Activated B cell treated with CpG ODN at 0.5 μM for 24 hours (primary cell): ENCODE measurements at regions not wholly inside any gene's neighbourhood (a gene's known extent, or its start where the extent isn't known, plus 50 kb on each side); places are given as distances from the start of the nearest gene placed in this dataset.

Source experiments
- ATAC-seq: fragments of 200-7000 bp; cut with Tn5 transposase; one replicate; pipeline ENCODE4 v1.10.0; 2021; ENCODE audit warnings: low read depth, mild to moderate bottlenecking, moderate library complexity
- CTCF ChIA-PET: fragments of 350-600 bp; sonication (Branson Sonifier 250); formaldehyde crosslinking; loops from one replicate; lab custom pipeline; 2021; ENCODE audit warnings: antibody characterized with exemption; lab: Charles Lee
- POLR2A ChIA-PET: fragments of 350-600 bp; sonication (Branson Sonifier 250); formaldehyde crosslinking; loops from one replicate; lab custom pipeline; 2021; ENCODE audit warnings: antibody characterized with exemption; lab: Charles Lee
- DNase-seq: peaks from one replicate; pipeline ENCODE4 v3.0.0; 2022
- H3K27ac Mint-ChIP-seq: one replicate; pipeline ENCODE4 v1.8.0; 2020; ENCODE audit warnings: mixed read lengths
- H3K27me3 Mint-ChIP-seq: one replicate; pipeline ENCODE4 v1.8.0; 2021; ENCODE audit warnings: mixed read lengths
- H3K36me3 Mint-ChIP-seq: one replicate; pipeline ENCODE4 v1.8.0; 2021; ENCODE audit warnings: low read depth, mixed read lengths
- H3K4me1 Mint-ChIP-seq: one replicate; pipeline ENCODE4 v1.8.0; 2021; ENCODE audit warnings: mixed read lengths
- H3K4me3 Mint-ChIP-seq: one replicate; pipeline ENCODE4 v1.8.0; 2020; ENCODE audit warnings: mild to moderate bottlenecking, mixed read lengths
- H3K9me3 Mint-ChIP-seq: one replicate; pipeline ENCODE4 v1.8.0; 2020; ENCODE audit warnings: mixed read lengths
- CTCF ChIP-seq: fragments of 200-600 bp; IDR thresholded peaks from one replicate; pipeline ENCODE4 v1.8.0; 2022; ENCODE audit warnings: antibody characterized with exemption, mild to moderate bottlenecking
- intact Hi-C: fragments of 100-400 bp; cut with micrococcal nuclease; formaldehyde crosslinking; loops from one replicate; pipeline ENCODE4 v1.15.1; 2024

DNA sequence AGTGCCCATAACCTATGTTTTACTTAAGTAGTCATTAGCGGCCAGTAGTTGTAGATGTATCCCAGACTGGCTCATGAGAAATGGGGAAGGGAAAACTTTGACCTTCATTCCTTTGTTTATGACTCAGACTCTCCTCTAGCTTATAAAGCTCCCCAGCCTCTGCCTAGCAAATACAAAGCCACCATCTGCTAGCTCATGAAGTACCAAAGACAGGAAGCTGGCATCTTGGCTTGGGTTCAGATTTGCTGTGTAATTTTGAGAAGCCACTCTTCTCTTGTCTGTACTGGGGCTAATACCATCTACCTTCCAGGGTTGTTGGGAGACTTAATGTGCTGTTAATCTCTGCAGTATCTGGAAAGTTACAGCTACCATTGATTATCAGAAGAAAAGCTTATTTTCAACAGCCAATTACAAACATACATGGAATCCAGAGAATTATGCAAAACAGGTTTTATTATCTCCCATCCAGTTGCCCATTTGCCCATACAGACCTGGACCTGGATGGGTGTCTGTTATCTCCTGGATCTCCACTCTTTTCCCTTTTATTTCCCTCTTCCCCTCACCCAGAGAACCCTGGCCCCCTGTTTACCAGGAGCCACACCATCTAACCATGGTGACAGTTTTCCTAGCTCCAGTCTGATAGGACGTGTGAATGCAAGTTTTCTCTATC is 153.8 kb downstream of the SEMA6D start:
- Mint-ChIP-seq H3K36me3 (no peaks in the 10 kb centered on the region), H3K27ac (no peak overlapping the region), H3K4me3 (no peak overlapping the region), H3K4me1 (no peaks in the 10 kb centered on the region), H3K9me3 (no peaks in the 10 kb centered on the region), H3K27me3 (no peaks in the 10 kb centered on the region)
- DNase-seq, result no peak
- intact Hi-C loops, result no loop called here
- ATAC-seq, result no peak
- no peak for TF ChIP-seq CTCF
- ChIA-PET CTCF (no interaction called here), POLR2A (no interaction called here)

DNA sequence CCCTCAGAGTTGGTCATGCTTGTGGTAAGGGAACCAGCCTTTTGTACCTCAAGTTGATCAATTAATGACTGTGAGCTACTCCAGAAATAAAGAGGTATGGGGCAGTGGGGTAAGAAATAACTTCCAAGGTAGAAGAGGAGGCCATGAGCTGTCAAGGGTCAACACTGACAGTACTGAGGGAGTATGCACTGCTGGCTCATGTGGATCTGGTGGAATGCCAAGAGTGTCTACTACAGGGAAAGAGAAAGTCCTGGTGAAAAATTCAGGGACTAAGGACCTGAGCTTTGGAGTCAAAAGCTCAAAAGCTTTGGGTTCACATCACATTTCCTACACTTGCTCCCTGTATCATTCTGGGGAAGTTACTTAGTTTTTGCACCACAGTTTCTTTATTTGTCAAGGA is 154.9 kb downstream of the SEMA6D start:
- Mint-ChIP-seq H3K9me3 (no peaks in the 10 kb centered on the region), H3K4me3 (no peak overlapping the region), H3K4me1 (no peaks in the 10 kb centered on the region), H3K27ac (no peak overlapping the region), H3K27me3 (no peaks in the 10 kb centered on the region), H3K36me3 (no peaks in the 10 kb centered on the region)
- intact Hi-C loops, result no loop called here
- ATAC-seq (no peak), DNase-seq (no peak)
- TF ChIP-seq CTCF, result no peak
- CTCF ChIA-PET, result no interaction called here
- POLR2A ChIA-PET, result no interaction called here

DNA sequence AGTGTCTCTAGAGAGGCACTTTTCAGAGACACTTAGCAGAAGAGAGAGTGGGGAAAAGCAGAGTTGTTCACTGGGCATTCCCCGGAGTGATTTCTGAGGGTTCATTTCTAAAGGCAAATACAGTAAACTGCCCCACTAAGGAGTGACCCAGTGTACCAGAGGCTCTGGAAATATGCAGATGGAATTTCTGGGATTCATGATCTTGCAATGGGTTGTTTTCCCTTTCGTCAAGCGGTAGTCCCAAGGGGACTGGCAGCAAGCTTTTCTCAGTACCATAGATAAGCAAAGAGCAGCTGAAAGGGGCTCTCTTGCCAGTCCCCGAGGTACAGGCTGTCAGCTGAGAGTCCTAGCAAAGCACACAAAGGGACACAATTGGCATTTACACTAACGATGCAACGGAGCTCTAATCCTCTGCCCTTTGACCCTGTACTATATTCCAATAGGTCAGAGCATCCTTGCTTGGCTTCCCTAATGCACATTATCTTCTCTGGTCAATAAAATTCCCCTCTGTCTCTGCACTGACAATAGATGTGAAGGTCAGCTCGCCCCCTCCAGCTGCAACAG is 155.6 kb downstream of the SEMA6D start:
- H3K4me1 Mint-ChIP-seq, result no peaks in the 10 kb centered on the region

GRCh38 chr15:47876986-47877385 is 159.7 kb downstream of the SEMA6D start:
- Mint-ChIP-seq H3K36me3 (no peaks in the 10 kb centered on the region), H3K4me3 (no peak overlapping the region), H3K27me3 (no peaks in the 10 kb centered on the region), H3K9me3 (no peaks in the 10 kb centered on the region), H3K4me1 (no peaks in the 10 kb centered on the region), H3K27ac (no peak overlapping the region)
- ATAC-seq (no peak), DNase-seq (no peak)
- ChIA-PET CTCF (no interaction called here), POLR2A (no interaction called here)
- no peak for TF ChIP-seq CTCF
- intact Hi-C loops, result no loop called here

More for the DNA sequence above, 155.6 kb downstream of the SEMA6D start:
- no peak overlapping the region for H3K27ac Mint-ChIP-seq
- H3K9me3 Mint-ChIP-seq, result no peaks in the 10 kb centered on the region
- no peak overlapping the region for H3K4me3 Mint-ChIP-seq
- POLR2A ChIA-PET, result no interaction called here
- H3K36me3 Mint-ChIP-seq, result no peaks in the 10 kb centered on the region
- no peaks in the 10 kb centered on the region for H3K27me3 Mint-ChIP-seq
- no peak for TF ChIP-seq CTCF
- CTCF ChIA-PET, result no interaction called here
- ATAC-seq, result no peak
- intact Hi-C loops, result no loop called here
- DNase-seq, result no peak

DNA sequence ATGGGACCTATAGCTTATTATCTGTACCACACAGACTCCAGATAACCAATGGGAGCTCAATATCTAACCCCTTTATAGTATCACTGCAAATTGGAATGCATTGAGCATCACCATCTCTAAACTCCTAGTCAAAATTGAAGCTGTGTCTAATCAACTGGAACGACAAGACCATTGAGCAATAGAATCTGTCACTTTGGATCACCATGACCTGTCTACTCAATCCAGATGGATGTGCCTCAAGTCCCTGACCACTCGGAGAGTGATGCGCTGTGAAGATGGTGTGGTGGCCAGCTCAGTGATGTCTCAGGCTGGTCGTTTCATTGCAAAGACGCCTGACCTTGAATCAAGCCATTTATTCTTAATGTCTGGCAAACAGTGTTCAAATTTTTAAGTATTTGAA is 160.5 kb downstream of the SEMA6D start:
- ATAC-seq, result no peak
- no peak for TF ChIP-seq CTCF
- ChIA-PET CTCF (no interaction called here), POLR2A (no interaction called here)
- no peak for DNase-seq
- Mint-ChIP-seq H3K27ac (no peak overlapping the region), H3K9me3 (no peaks in the 10 kb centered on the region), H3K4me1 (no peaks in the 10 kb centered on the region), H3K27me3 (no peaks in the 10 kb centered on the region), H3K36me3 (no peaks in the 10 kb centered on the region), H3K4me3 (no peak overlapping the region)
- intact Hi-C loops, result no loop called here
